ENCODE measurements at regions not wholly inside any gene's neighbourhood (a gene's known extent, or its start where the extent isn't known, plus 50 kb on each side); places are given as distances from the start of the nearest gene placed in this dataset.

DNA sequence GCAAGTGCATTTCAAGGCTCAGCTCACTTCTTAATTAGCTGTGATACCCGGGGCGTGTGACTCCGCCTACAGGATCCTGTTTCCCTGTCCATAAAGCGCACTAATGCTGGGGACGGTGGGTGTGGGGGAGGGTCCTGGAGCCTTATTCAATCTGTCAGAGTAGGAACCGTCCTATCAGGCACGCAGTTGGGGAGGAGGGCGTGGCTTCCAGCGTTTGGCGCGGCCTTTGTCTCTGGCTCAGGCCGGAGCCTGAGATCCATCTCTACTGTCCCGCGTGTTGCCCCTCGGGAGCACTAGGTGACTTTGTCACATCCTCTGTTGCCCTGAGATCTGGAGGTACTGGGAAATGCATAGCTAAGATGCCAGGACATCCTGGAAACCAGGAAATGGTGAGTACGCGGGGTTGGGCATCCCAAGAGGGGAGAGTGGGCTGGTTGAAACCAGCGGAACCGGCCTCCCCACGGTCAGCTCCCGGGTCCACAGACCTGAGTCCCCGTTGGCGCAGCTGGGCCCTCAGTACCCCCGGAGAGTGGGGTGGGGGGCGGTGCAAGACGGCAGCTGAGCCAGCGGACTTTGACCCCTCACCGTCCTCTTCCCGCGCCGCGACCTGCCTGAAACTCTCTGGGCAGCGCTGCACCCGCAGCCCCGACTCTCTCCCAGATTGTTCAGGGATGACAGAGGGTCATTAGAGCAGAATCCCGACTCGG is 104.4 kb upstream of the ZNF92 start:
- H4K20me1 ChIP-seq (ENCODE audit: control insufficient read depth, insufficient read depth, low read length, poor library complexity, severe bottlenecking) = no peaks in the 10 kb centered on the region
- no peaks in the 10 kb centered on the region for H3K9me3 Mint-ChIP-seq (ENCODE audit: insufficient read depth)
- CTCF ChIA-PET = interaction anchor here (1.2 kb wide), 1 partner anchor 38 kb away, joined by 4 read pairs; no protein-coding TSS in a partner anchor
- 3% methylated on average over 37 of the region's 37 CpGs for WGBS (ENCODE audit: insufficient coverage)
- no peaks in the 10 kb centered on the region for H3K79me2 ChIP-seq (ENCODE audit: control insufficient read depth, insufficient read depth, low read length)
- peak overlapping the region; percentile 59 for H3K9ac ChIP-seq (ENCODE audit: low read length)
- peak overlapping the region; percentile 69 for H2AFZ ChIP-seq (ENCODE audit: insufficient read depth, low read depth, low read length, poor library complexity, severe bottlenecking)
- no peak overlapping the region for H3K27ac ChIP-seq (ENCODE audit: low read length in 2 of 2)
- H3K4me2 ChIP-seq (replicated peaks; ENCODE audit: low read depth, low read length, poor library complexity, severe bottlenecking) = peak overlapping the region; percentile 82
- H3K4me3 ChIP-seq (ENCODE audit: control extremely low read depth in 1 of 5, extremely low read depth in 1 of 5, insufficient read depth in 1 of 5, low read depth in 2 of 5, low read length in 4 of 5) = peak overlapping the region in 4 of 5 experiments; percentile 29 to 65 (median 48)
- DNase-seq (peak; percentile 44), ATAC-seq (ENCODE audit: low read depth) (peak; percentile 78)
- peaks cover 12% of the 10 kb centered on the region for H3K4me1 Mint-ChIP-seq
- H3K4me3 Mint-ChIP-seq = peak overlapping the region; percentile 84
- POLR2A ChIA-PET = no interaction called here
- no peaks in the 10 kb centered on the region for H3K36me3 ChIP-seq (replicated peaks in 1 of 2; ENCODE audit: control extremely low read depth in 1 of 2, control insufficient read depth in 1 of 2, extremely low read depth in 1 of 2, insufficient read depth in 2 of 2, low read length in 1 of 2)
- intact Hi-C loops (cut with micrococcal nuclease) = no loop called here
- H3K9me3 ChIP-seq (ENCODE audit: control extremely low read depth in 1 of 3, control insufficient read depth in 2 of 3, insufficient read depth in 1 of 3, low read length in 2 of 3) = peaks cover 0 to 6% (median 1%) of the 10 kb centered on the region in 3 donors
- H3K4me1 ChIP-seq (ENCODE audit: control insufficient read depth in 2 of 2, insufficient read depth in 2 of 2, low read length in 2 of 2) = peaks cover 9 to 11% of the 10 kb centered on the region in 2 donors
- TF ChIP-seq EZH2 (IDR thresholded peaks at IDR 0.05; ENCODE audit: borderline replicate concordance, insufficient read depth, low read depth, low read length, poor library complexity, severe bottlenecking) (no peak), CTCF (IDR thresholded peaks at IDR 0.05) (no peak)
- H3K27me3 Mint-ChIP-seq = peaks cover 38% of the 10 kb centered on the region
- H3K27ac Mint-ChIP-seq = no peak overlapping the region
- peaks cover 0 to 23% (median 16%) of the 10 kb centered on the region in 4 experiments for H3K27me3 ChIP-seq (replicated peaks in 1 of 4; ENCODE audit: control extremely low read depth in 1 of 4, control insufficient read depth in 3 of 4, insufficient read depth in 4 of 4, low read length in 3 of 4)

DNA sequence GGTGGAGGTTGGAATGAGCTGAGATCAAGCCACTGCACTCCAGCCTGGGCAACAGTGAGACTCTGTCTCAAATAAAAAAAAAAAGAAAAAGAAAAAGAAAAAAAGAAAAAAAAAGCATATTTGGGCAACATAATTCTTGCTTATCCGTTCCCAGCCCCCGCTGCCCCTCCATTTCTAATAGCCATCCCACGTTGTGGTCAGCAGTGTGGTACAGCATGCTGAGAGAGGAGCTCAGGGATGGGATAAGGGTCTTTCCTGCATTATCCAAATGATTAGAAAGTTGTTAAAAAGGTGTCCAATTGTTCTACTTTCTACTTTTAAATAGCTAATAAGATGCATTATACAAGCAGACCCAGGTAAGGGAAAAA is 104.9 kb upstream of the ZNF92 start:
- ATAC-seq (ENCODE audit: low read depth) = no peak
- CTCF ChIA-PET = interaction anchor here (1.2 kb wide), 1 partner anchor 39 kb away, joined by 4 read pairs; no protein-coding TSS in a partner anchor
- peaks cover 12% of the 10 kb centered on the region for H3K4me1 Mint-ChIP-seq
- POLR2A ChIA-PET = no interaction called here
- intact Hi-C loops (cut with micrococcal nuclease) = no loop called here
- H3K9me3 Mint-ChIP-seq (ENCODE audit: insufficient read depth) = no peaks in the 10 kb centered on the region
- H3K27me3 Mint-ChIP-seq = peaks cover 38% of the 10 kb centered on the region
- Histone ChIP-seq H3K36me3 (replicated peaks in 1 of 2; ENCODE audit: control extremely low read depth in 1 of 2, control insufficient read depth in 1 of 2, extremely low read depth in 1 of 2, insufficient read depth in 2 of 2, low read length in 1 of 2) (no peaks in the 10 kb centered on the region), H3K27ac (ENCODE audit: low read length in 2 of 2) (no peak overlapping the region), H3K27me3 (replicated peaks in 1 of 4; ENCODE audit: control extremely low read depth in 1 of 4, control insufficient read depth in 3 of 4, insufficient read depth in 4 of 4, low read length in 3 of 4) (peaks cover 0 to 23% (median 16%) of the 10 kb centered on the region in 4 experiments), H3K4me2 (replicated peaks; ENCODE audit: low read depth, low read length, poor library complexity, severe bottlenecking) (peak overlapping the region; percentile 82), H3K79me2 (ENCODE audit: control insufficient read depth, insufficient read depth, low read length) (no peaks in the 10 kb centered on the region), H3K4me1 (ENCODE audit: control insufficient read depth in 2 of 2, insufficient read depth in 2 of 2, low read length in 2 of 2) (peaks cover 9 to 11% of the 10 kb centered on the region in 2 donors), H2AFZ (ENCODE audit: insufficient read depth, low read depth, low read length, poor library complexity, severe bottlenecking) (peak overlapping the region; percentile 69), H3K9me3 (ENCODE audit: control extremely low read depth in 1 of 3, control insufficient read depth in 2 of 3, insufficient read depth in 1 of 3, low read length in 2 of 3) (peaks cover 0 to 4% (median 1%) of the 10 kb centered on the region in 3 donors), H3K4me3 (ENCODE audit: control extremely low read depth in 1 of 5, extremely low read depth in 1 of 5, insufficient read depth in 1 of 5, low read depth in 2 of 5, low read length in 4 of 5) (peak overlapping the region in 1 of 5 experiments; percentile 65), H3K9ac (ENCODE audit: low read length) (peak overlapping the region; percentile 59), H4K20me1 (ENCODE audit: control insufficient read depth, insufficient read depth, low read length, poor library complexity, severe bottlenecking) (no peaks in the 10 kb centered on the region)
- no peak overlapping the region for H3K27ac Mint-ChIP-seq
- DNase-seq = no peak
- peak overlapping the region; percentile 84 for H3K4me3 Mint-ChIP-seq
- TF ChIP-seq EZH2 (IDR thresholded peaks at IDR 0.05; ENCODE audit: borderline replicate concordance, insufficient read depth, low read depth, low read length, poor library complexity, severe bottlenecking) = no peak
- no peak for TF ChIP-seq CTCF (IDR thresholded peaks at IDR 0.05)
- WGBS (ENCODE audit: insufficient coverage) = no CpG with 5 or more reads among the region's 3 CpGs

Measured in B cell (primary cell).